ENCODE measurements at regions not wholly inside any gene's neighbourhood (a gene's known extent, or its start where the extent isn't known, plus 50 kb on each side); places are given as distances from the start of the nearest gene placed in this dataset.

DNA sequence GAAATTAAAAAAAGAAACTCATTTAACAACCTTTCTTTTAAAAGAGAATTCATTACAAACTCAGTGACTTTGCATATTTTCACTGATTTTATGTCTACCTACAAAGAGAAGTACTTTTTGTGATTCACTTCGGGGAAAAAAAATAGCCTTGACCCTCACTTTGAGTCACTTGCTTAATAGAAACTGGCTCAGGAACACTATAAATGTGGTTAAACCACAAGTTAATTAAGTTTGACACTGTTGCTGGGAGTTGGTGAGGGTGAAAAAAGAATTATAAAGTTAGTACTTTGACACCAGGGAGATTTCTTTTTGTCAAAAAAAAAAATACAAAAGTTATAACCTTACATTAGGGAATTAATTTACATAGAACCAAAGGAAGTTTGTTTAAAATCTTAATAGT is 810.9 kb downstream of the NR2F2 start:
- no peak for DNase-seq (ENCODE audit: low read depth)

GRCh38 chr15:97141871-97142270 is 811.4 kb downstream of the NR2F2 start:
- no peak for TF ChIP-seq CTCF (IDR thresholded peaks at IDR 0.05; ENCODE audit: control insufficient read depth, insufficient read depth, low read depth, low read length, missing control alignments)
- no peak for DNase-seq (ENCODE audit: low read depth)
- no peak overlapping the region for H3K4me3 ChIP-seq (ENCODE audit: control insufficient read depth, low read depth, low read length)

More for the DNA sequence above, 810.9 kb downstream of the NR2F2 start:
- no peak overlapping the region for H3K4me3 ChIP-seq (ENCODE audit: control insufficient read depth, low read depth, low read length)
- TF ChIP-seq CTCF (IDR thresholded peaks at IDR 0.05; ENCODE audit: control insufficient read depth, insufficient read depth, low read depth, low read length, missing control alignments) = no peak

- H3K4me3 ChIP-seq (ENCODE audit: control insufficient read depth, low read depth, low read length) = no peak overlapping the region
- no peak for TF ChIP-seq CTCF (IDR thresholded peaks at IDR 0.05; ENCODE audit: control insufficient read depth, insufficient read depth, low read depth, low read length, missing control alignments)
- no peak for DNase-seq (ENCODE audit: low read depth)
Observed at GRCh38 chr15:97143592-97144376, 813.3 kb downstream of the NR2F2 start.

DNA sequence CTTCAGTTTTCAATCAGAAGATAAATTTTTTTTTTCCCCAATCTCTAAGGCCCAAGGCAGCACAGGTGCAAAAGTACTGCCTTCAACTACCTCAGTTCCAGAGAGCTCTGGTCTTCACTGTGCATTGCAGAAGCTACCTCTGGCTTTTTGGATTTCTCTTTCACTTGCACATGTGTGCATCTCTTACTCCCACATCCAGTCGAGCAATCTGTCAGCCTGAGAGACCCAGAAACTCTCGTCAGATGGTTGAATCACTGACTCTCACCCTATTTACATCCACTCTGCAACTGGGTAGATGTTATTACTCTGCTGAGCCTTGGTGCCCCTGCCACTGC is 813.8 kb downstream of the NR2F2 start:
- no peak for TF ChIP-seq CTCF (IDR thresholded peaks at IDR 0.05; ENCODE audit: control insufficient read depth, insufficient read depth, low read depth, low read length, missing control alignments)
- H3K4me3 ChIP-seq (ENCODE audit: control insufficient read depth, low read depth, low read length) = no peak overlapping the region
- no peak for DNase-seq (ENCODE audit: low read depth)

DNA sequence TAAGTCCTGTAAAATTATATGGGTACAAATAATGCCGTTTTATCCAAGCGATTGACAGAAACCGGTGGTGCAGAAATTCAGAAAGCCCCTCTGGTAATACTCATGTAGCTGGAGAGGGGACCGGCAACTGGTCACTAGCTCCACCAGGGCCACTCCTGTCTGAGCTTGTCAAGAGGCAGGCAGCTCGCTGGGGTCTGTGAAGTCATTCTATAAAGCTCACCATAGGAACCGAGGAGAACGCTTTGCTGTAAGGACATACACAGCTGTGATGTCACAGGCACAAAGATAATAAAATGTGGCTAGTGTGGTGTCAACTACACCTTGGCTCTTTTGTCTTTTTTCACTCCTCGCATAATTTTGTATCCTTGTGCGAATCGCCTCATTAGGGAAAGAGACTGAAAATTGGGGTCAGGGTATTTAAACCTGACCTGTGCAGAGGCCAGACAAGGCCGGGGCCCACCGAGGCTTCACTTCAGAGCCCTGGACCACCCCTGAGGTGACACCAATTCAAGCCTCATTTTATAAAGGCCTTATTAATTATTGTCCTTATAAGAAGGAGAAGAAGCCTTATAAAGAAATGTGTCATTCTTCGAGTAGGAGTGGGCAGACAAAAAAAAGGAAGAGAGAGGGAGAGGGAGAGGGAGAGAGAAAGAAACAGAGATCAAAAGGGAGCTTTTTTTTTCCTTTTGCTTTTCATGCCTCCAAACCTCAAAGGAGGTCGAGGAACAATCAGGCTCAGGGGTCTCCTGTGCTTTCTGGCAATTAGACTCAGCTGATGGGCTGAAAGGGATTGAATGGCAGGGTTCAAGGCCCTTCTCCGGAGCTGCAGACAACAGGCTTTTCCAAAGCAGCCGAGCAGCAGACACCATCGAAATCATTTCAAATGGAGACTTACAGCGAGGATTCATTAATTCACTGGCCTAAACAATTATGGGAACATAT is 813.3 kb upstream of the ARRDC4 start:
- TF ChIP-seq CTCF (IDR thresholded peaks at IDR 0.05; ENCODE audit: control insufficient read depth, insufficient read depth, low read depth, low read length, missing control alignments) = no peak

GRCh38 chr15:97153356-97153965 is 807.0 kb upstream of the ARRDC4 start:
- H3K4me3 ChIP-seq (ENCODE audit: control insufficient read depth, low read depth, low read length) = no peak overlapping the region
- no peak for TF ChIP-seq CTCF (IDR thresholded peaks at IDR 0.05; ENCODE audit: control insufficient read depth, insufficient read depth, low read depth, low read length, missing control alignments)
- no peak for DNase-seq (ENCODE audit: low read depth)

More for the DNA sequence above, 813.3 kb upstream of the ARRDC4 start:
- no peak overlapping the region for H3K4me3 ChIP-seq (ENCODE audit: control insufficient read depth, low read depth, low read length)
- no peak for DNase-seq (ENCODE audit: low read depth)

Data from AG09309 (cell line).